ENCODE measurements at regions not wholly inside any gene's neighbourhood (a gene's known extent, or its start where the extent isn't known, plus 50 kb on each side); places are given as distances from the start of the nearest gene placed in this dataset.

GRCh38 chr17:54849660-54850059 is 51.0 kb upstream of the TOM1L1 start:
- TF ChIP-seq POLR2A (IDR thresholded peaks at IDR 0.05; ENCODE audit: low read depth, low read length) (no peak), POLR2AphosphoS5 (IDR thresholded peaks at IDR 0.05; ENCODE audit: low read depth, low read length) (no peak), TAF1 (IDR thresholded peaks at IDR 0.05; ENCODE audit: borderline replicate concordance, low read depth, low read length) (no peak)

All from GM12892 (cell line).